ENCODE measurements at regions not wholly inside any gene's neighbourhood (a gene's known extent, or its start where the extent isn't known, plus 50 kb on each side); places are given as distances from the start of the nearest gene placed in this dataset.

DNA sequence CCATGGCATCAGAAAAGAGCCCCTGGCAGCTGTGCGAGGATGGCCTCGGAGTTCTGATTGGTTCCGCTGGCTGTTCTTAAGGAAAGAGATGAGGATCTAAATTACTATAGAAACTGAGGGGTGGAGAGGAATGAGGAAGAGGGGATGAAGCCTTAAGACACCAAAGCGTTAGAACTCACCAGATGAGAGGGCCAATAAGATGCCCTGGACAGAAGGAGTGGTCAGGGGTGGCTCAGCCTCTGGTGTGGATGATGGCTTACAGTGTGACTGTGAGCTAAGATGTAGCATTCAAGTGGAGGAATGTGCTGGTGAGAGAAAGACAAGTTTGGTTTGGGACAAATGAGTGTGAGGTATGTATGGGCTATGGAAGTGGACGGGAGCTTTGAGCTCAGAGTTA lies 97.8 kb downstream of the ZFP36L2 start:
- H3K36me3 ChIP-seq (ENCODE audit: control insufficient read depth, low read length): no peaks in the 10 kb centered on the region
- no peak overlapping the region for H3K4me3 ChIP-seq (ENCODE audit: low read length)
- H3K9me3 ChIP-seq (ENCODE audit: control insufficient read depth, insufficient read depth, low read length): no peaks in the 10 kb centered on the region
- no peaks in the 10 kb centered on the region for H3K9me2 ChIP-seq (replicated peaks; ENCODE audit: control insufficient read depth, low read length)
- H3K4me2 ChIP-seq (ENCODE audit: low read length): peak overlapping the region; percentile 26
- H3F3A ChIP-seq (ENCODE audit: control insufficient read depth, insufficient read depth): peaks cover 26% of the 10 kb centered on the region
- H3K4me1 ChIP-seq (ENCODE audit: control insufficient read depth, low read length): peaks cover 98% of the 10 kb centered on the region
- no peaks in the 10 kb centered on the region for H3K27me3 ChIP-seq (ENCODE audit: control insufficient read depth, low read length)
- TF ChIP-seq, protein P1, sequence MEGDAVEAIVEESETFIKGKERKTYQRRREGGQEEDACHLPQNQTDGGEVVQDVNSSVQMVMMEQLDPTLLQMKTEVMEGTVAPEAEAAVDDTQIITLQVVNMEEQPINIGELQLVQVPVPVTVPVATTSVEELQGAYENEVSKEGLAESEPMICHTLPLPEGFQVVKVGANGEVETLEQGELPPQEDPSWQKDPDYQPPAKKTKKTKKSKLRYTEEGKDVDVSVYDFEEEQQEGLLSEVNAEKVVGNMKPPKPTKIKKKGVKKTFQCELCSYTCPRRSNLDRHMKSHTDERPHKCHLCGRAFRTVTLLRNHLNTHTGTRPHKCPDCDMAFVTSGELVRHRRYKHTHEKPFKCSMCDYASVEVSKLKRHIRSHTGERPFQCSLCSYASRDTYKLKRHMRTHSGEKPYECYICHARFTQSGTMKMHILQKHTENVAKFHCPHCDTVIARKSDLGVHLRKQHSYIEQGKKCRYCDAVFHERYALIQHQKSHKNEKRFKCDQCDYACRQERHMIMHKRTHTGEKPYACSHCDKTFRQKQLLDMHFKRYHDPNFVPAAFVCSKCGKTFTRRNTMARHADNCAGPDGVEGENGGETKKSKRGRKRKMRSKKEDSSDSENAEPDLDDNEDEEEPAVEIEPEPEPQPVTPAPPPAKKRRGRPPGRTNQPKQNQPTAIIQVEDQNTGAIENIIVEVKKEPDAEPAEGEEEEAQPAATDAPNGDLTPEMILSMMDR (IDR thresholded peaks at IDR 0.05; ENCODE audit: low read depth, low read length, poor library complexity, severe bottlenecking): no peak
- TF ChIP-seq EZH2phosphoT487 (IDR thresholded peaks at IDR 0.05; ENCODE audit: borderline replicate concordance, low read length): no peak
- no peaks in the 10 kb centered on the region for H3K79me2 ChIP-seq (ENCODE audit: control insufficient read depth, low read length)
- peak overlapping the region; percentile 98 for H3K27ac ChIP-seq (ENCODE audit: low read depth, low read length)
- H4K20me1 ChIP-seq (ENCODE audit: control insufficient read depth, insufficient read depth, low read depth, low read length): no peaks in the 10 kb centered on the region

DNA sequence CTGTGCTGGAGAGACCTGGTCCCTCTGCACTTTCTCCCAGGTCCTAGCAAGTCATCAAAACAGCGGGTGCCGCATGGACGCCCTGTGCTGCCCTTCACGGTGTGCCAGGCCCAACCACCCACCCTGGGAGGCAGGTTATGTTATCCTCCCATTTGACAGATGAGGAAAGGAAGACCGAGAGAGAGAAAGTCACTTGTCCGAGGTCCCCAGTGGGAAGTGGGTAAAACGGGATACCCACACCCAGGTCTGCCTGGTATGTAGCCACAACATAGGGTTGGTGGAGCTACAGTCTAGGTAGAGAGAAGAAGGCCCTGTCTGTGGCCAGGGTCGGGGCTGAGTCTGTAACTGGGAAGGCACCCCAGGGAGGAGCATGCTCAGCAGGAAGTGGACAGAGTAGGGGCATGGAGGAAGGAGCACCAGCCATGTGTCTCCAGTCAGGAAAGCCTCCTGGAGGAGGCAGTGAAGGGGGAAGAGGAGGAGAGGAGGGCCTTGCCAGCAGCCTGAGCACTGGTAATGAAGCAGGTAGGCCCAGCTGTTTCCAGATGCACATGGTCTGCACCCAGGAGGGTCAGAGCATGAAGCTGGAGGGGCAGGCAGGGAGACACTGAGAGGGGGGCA lies 98.4 kb downstream of the ZFP36L2 start:
- Histone ChIP-seq H3K79me2 (ENCODE audit: control insufficient read depth, low read length) (no peaks in the 10 kb centered on the region), H3K27ac (ENCODE audit: low read depth, low read length) (peak overlapping the region; percentile 98; the same call in 1 of the 2 replicates), H3K36me3 (ENCODE audit: control insufficient read depth, low read length) (no peaks in the 10 kb centered on the region), H3F3A (ENCODE audit: control insufficient read depth, insufficient read depth) (peaks cover 20% of the 10 kb centered on the region), H3K4me3 (ENCODE audit: low read length) (no peak overlapping the region), H4K20me1 (ENCODE audit: control insufficient read depth, insufficient read depth, low read depth, low read length) (no peaks in the 10 kb centered on the region), H3K9me2 (replicated peaks; ENCODE audit: control insufficient read depth, low read length) (no peaks in the 10 kb centered on the region), H3K4me2 (ENCODE audit: low read length) (peak overlapping the region; percentile 26), H3K4me1 (ENCODE audit: control insufficient read depth, low read length) (peaks cover 93% of the 10 kb centered on the region), H3K27me3 (ENCODE audit: control insufficient read depth, low read length) (no peaks in the 10 kb centered on the region), H3K9me3 (ENCODE audit: control insufficient read depth, insufficient read depth, low read length) (no peaks in the 10 kb centered on the region)
- TF ChIP-seq, protein P1 (IDR thresholded peaks at IDR 0.05; ENCODE audit: low read depth, low read length, poor library complexity, severe bottlenecking): no peak
- TF ChIP-seq EZH2phosphoT487 (IDR thresholded peaks at IDR 0.05; ENCODE audit: borderline replicate concordance, low read length): no peak

DNA sequence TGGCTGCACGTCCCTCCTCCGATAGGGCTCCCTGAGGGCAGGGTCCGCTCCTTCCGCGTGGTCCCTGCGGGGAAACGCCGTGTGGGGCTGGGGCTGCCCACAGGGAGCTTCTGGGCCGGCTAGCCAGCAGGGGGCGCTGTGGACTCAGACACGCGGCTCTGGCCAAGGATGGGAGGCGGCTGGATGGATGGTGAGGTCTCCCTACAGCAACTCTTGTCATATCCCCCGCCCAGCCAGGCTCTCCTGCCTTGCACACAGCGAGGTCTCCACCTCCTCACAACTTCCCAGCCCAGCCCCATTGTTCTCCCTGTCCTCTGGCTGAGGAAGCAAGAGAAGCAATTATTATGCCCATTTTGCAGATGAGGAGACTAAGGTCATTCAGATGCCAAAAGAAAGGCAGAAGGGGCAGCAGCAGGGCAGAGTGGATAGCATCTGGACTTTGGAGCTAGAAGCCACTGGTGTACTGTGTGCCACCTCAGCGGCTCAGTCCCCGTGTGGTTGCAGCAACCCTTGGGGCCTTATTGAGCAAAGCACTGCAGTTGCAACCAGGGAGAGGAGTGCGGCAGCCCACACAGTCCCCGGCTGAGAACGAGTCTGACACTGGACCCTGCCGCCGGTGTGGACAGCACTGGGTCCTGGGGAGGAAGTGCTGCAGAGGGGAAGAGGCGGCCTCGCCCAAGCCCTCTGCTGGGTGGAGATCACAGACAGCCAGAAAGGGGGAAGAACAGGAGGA lies 99.0 kb downstream of the ZFP36L2 start:
- TF ChIP-seq, protein P1 (IDR thresholded peaks at IDR 0.05; ENCODE audit: low read depth, low read length, poor library complexity, severe bottlenecking): peak; percentile 91
- TF ChIP-seq EZH2phosphoT487 (IDR thresholded peaks at IDR 0.05; ENCODE audit: borderline replicate concordance, low read length): no peak
- Histone ChIP-seq H3F3A (ENCODE audit: control insufficient read depth, insufficient read depth) (peaks cover 18% of the 10 kb centered on the region), H3K4me2 (ENCODE audit: low read length) (peak overlapping the region; percentile 26), H3K27me3 (ENCODE audit: control insufficient read depth, low read length) (no peaks in the 10 kb centered on the region), H4K20me1 (ENCODE audit: control insufficient read depth, insufficient read depth, low read depth, low read length) (no peaks in the 10 kb centered on the region), H3K4me3 (ENCODE audit: low read length) (no peak overlapping the region), H3K36me3 (ENCODE audit: control insufficient read depth, low read length) (no peaks in the 10 kb centered on the region), H3K9me2 (replicated peaks; ENCODE audit: control insufficient read depth, low read length) (no peaks in the 10 kb centered on the region), H3K27ac (ENCODE audit: low read depth, low read length) (no peak overlapping the region; the same call in 1 of the 2 replicates), H3K79me2 (ENCODE audit: control insufficient read depth, low read length) (no peaks in the 10 kb centered on the region), H3K9me3 (ENCODE audit: control insufficient read depth, insufficient read depth, low read length) (no peaks in the 10 kb centered on the region), H3K4me1 (ENCODE audit: control insufficient read depth, low read length) (peaks cover 86% of the 10 kb centered on the region)
